ENCODE measurements at regions not wholly inside any gene's neighbourhood (a gene's known extent, or its start where the extent isn't known, plus 50 kb on each side); places are given as distances from the start of the nearest gene placed in this dataset.

DNA sequence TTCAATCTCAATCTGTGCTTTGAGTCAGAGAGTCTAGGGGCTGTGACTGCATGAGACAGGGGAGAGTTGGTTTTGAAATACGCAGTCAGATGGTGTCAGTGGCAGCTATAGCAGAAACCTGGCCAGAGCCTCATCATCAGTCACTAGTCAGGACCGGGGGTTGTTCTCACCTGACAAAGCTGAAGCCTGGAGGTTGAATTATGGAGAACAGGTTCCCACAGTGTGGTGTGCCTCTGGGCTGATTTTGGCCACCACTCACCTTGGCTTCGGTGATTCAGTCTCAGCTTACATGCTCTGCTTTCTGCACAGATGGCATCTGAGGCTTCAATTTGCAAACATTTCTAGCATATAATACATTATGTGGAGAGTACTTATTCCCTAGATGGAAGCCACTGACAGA is 387.3 kb downstream of the YTHDC2 start:
- TF ChIP-seq, protein P1, sequence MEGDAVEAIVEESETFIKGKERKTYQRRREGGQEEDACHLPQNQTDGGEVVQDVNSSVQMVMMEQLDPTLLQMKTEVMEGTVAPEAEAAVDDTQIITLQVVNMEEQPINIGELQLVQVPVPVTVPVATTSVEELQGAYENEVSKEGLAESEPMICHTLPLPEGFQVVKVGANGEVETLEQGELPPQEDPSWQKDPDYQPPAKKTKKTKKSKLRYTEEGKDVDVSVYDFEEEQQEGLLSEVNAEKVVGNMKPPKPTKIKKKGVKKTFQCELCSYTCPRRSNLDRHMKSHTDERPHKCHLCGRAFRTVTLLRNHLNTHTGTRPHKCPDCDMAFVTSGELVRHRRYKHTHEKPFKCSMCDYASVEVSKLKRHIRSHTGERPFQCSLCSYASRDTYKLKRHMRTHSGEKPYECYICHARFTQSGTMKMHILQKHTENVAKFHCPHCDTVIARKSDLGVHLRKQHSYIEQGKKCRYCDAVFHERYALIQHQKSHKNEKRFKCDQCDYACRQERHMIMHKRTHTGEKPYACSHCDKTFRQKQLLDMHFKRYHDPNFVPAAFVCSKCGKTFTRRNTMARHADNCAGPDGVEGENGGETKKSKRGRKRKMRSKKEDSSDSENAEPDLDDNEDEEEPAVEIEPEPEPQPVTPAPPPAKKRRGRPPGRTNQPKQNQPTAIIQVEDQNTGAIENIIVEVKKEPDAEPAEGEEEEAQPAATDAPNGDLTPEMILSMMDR (IDR thresholded peaks at IDR 0.05), result no peak
- no peak for TF ChIP-seq POLR2A (IDR thresholded peaks at IDR 0.05)
- no peak for TF ChIP-seq EP300 (IDR thresholded peaks at IDR 0.05)

Measured in tibial nerve (tissue), 4 donors.